Neural cell (in vitro differentiated cells): ENCODE measurements at regions not wholly inside any gene's neighbourhood (a gene's known extent, or its start where the extent isn't known, plus 50 kb on each side); places are given as distances from the start of the nearest gene placed in this dataset.

Experiments
- H2AFZ ChIP-seq: fragments of 200-600, 300-800 bp; sonication (generic), shearing (Covaris generic); 2 replicates; pipeline ENCODE4 v1.6.0; 2014; ENCODE audit warnings: low read depth, mild to moderate bottlenecking, antibody characterized with exemption, low read length, moderate library complexity
- H3F3A ChIP-seq: fragments of 200-600 bp; shearing (Covaris generic); 2 replicates; pipeline ENCODE4 v1.6.1; 2016; ENCODE audit warnings: mild to moderate bottlenecking, moderate library complexity, mixed read lengths, antibody characterized with exemption, low read length; ENCODE audit not compliant: insufficient read depth, poor library complexity, severe bottlenecking
- H3K27ac ChIP-seq: fragments of 200-600, 300-800 bp; sonication (generic), shearing (Covaris generic); 2 replicates; pipeline ENCODE4 v1.5.1; 2014; ENCODE audit warnings: mild to moderate bottlenecking, low read length, moderate library complexity
- H3K27me3 ChIP-seq: fragments of 300-800, 200-600 bp; sonication (generic), shearing (Covaris generic); 2 replicates; pipeline ENCODE4 v1.6.0; 2014; ENCODE audit warnings: mild to moderate bottlenecking, low read depth, low read length, moderate library complexity; ENCODE audit not compliant: insufficient read depth
- H3K36me3 ChIP-seq: fragments of 300-800, 200-600 bp; sonication (generic), shearing (Covaris generic); 2 replicates; pipeline ENCODE4 v1.5.1; 2014; ENCODE audit warnings: mild to moderate bottlenecking, antibody characterized with exemption, low read length, moderate library complexity; ENCODE audit not compliant: insufficient read depth
- H3K4me2 ChIP-seq: fragments of 300-800, 200-600 bp; sonication (generic), shearing (Covaris generic); 2 replicates; pipeline ENCODE4 v1.6.0; 2014; ENCODE audit warnings: mild to moderate bottlenecking, low read length
- H3K4me3 ChIP-seq: fragments of 300-800, 200-600 bp; sonication (generic), shearing (Covaris generic); 2 replicates; pipeline ENCODE4 v1.5.1; 2014; ENCODE audit warnings: mild to moderate bottlenecking, low read length, moderate library complexity
- H3K79me2 ChIP-seq: fragments of 200-600 bp; shearing (Covaris generic); replicated peaks from 2 replicates; pipeline ENCODE4 v1.6.0; 2014; ENCODE audit warnings: mild to moderate bottlenecking, low read length, moderate library complexity; ENCODE audit not compliant: insufficient read depth
- H3K9ac ChIP-seq: fragments of 300-800, 200-600 bp; sonication (generic), shearing (Covaris generic); 2 replicates; pipeline ENCODE4 v1.6.1; 2016; ENCODE audit warnings: mild to moderate bottlenecking, low read length, mixed read lengths
- H3K9me2 ChIP-seq: fragments of 200-600 bp; shearing (Covaris generic); 2 replicates; pipeline ENCODE4 v1.6.1; 2016; ENCODE audit warnings: mild to moderate bottlenecking, low read length, mixed read lengths; ENCODE audit not compliant: insufficient read depth
- H3K9me3 ChIP-seq: fragments of 200-600, 300-800 bp; sonication (generic), shearing (Covaris generic); 2 replicates; pipeline ENCODE4 v1.6.1; 2016; ENCODE audit warnings: mild to moderate bottlenecking, mixed run types, low read length, moderate library complexity, mixed read lengths
- H4K20me1 ChIP-seq: fragments of 200-600 bp; shearing (Covaris generic); 2 replicates; pipeline ENCODE4 v1.6.1; 2016; ENCODE audit warnings: mild to moderate bottlenecking, mixed run types; ENCODE audit not compliant: insufficient read depth
- CTCF ChIP-seq: fragments of 450-650 bp; IDR thresholded peaks from 2 replicates; pipeline ENCODE4 v1.5.1; 2014; ENCODE audit warnings: antibody characterized with exemption, mild to moderate bottlenecking, moderate library complexity; ENCODE audit not compliant: poor library complexity, severe bottlenecking
- EP300 ChIP-seq: fragments of 450-650 bp; conservative IDR thresholded peaks from 2 replicates; pipeline ENCODE4 v1.6.1; 2014; ENCODE audit warnings: antibody characterized with exemption, mild to moderate bottlenecking, moderate library complexity; ENCODE audit not compliant: poor library complexity, severe bottlenecking
- EZH2 ChIP-seq: fragments of 200-600, 300-800 bp; shearing (Covaris generic), sonication (generic); IDR thresholded peaks from 2 replicates; pipeline ENCODE4 v1.6.1; 2014; ENCODE audit warnings: antibody characterized with exemption, low read length, borderline replicate concordance, mild to moderate bottlenecking; ENCODE audit not compliant: insufficient read depth, poor library complexity, severe bottlenecking
- MXI1 ChIP-seq: fragments of 450-650 bp; conservative IDR thresholded peaks from 2 replicates; pipeline ENCODE4 v1.6.1; 2014; ENCODE audit warnings: antibody characterized with exemption, mild to moderate bottlenecking; ENCODE audit not compliant: poor library complexity, severe bottlenecking
- POLR2AphosphoS5 ChIP-seq: IDR thresholded peaks from 2 replicates; pipeline ENCODE4 v1.6.1; 2012
- RAD21 ChIP-seq: fragments of 450-650 bp; conservative IDR thresholded peaks from 2 replicates; pipeline ENCODE4 v1.6.1; 2014; ENCODE audit warnings: antibody characterized with exemption, mild to moderate bottlenecking, moderate library complexity
- REST ChIP-seq: IDR thresholded peaks from 2 replicates; pipeline ENCODE4 v1.6.1; 2012; ENCODE audit warnings: borderline replicate concordance
- SMC3 ChIP-seq: fragments of 450-650 bp; conservative IDR thresholded peaks from 2 replicates; pipeline ENCODE4 v1.6.1; 2014; ENCODE audit warnings: antibody characterized with exemption, mild to moderate bottlenecking, moderate library complexity; ENCODE audit not compliant: poor library complexity
- TAF1 ChIP-seq: IDR thresholded peaks from 2 replicates; pipeline ENCODE4 v1.6.1; 2012; ENCODE audit warnings: low read depth

- Histone ChIP-seq H2AFZ (no peak overlapping the region), H3K4me2 (no peak overlapping the region), H3F3A (no peaks in the 10 kb centered on the region), H3K4me3 (no peak overlapping the region), H3K9me2 (no peaks in the 10 kb centered on the region), H3K79me2 (no peaks in the 10 kb centered on the region), H3K27ac (no peak overlapping the region), H3K36me3 (no peaks in the 10 kb centered on the region), H3K9me3 (no peaks in the 10 kb centered on the region), H4K20me1 (no peaks in the 10 kb centered on the region), H3K27me3 (no peaks in the 10 kb centered on the region), H3K9ac (no peak overlapping the region)
- TF ChIP-seq POLR2AphosphoS5 (no peak), MXI1 (no peak), REST (no peak), EZH2 (no peak), CTCF (no peak), TAF1 (no peak), SMC3 (no peak), RAD21 (no peak), EP300 (no peak)
Observed at GRCh38 chr18:27244259-27244658, 59.2 kb upstream of the CHST9 start.

GRCh38 chr18:27242392-27243047 is 57.4 kb upstream of the CHST9 start:
- Histone ChIP-seq H3K9me2 (no peaks in the 10 kb centered on the region), H3K36me3 (no peaks in the 10 kb centered on the region), H3K9ac (no peak overlapping the region), H3K9me3 (no peaks in the 10 kb centered on the region), H4K20me1 (no peaks in the 10 kb centered on the region), H2AFZ (no peak overlapping the region), H3K79me2 (no peaks in the 10 kb centered on the region), H3K27me3 (no peaks in the 10 kb centered on the region), H3K4me3 (no peak overlapping the region), H3K4me2 (no peak overlapping the region), H3K27ac (no peak overlapping the region), H3F3A (no peaks in the 10 kb centered on the region)
- no peak for TF ChIP-seq EP300
- TF ChIP-seq CTCF = no peak
- TF ChIP-seq REST = no peak
- no peak for TF ChIP-seq TAF1
- no peak for TF ChIP-seq EZH2
- TF ChIP-seq POLR2AphosphoS5 = no peak
- no peak for TF ChIP-seq SMC3
- TF ChIP-seq RAD21 = no peak
- TF ChIP-seq MXI1 = no peak
